Epithelial cell of prostate (primary cell): ENCODE measurements at regions not wholly inside any gene's neighbourhood (a gene's known extent, or its start where the extent isn't known, plus 50 kb on each side); places are given as distances from the start of the nearest gene placed in this dataset.
"Not testable (repeated sequence)": the region's sequence is repeated elsewhere in the genome, so short reads cannot be mapped to it uniquely, and the experiment has no call there.

ENCODE experiments used
- DNase-seq: peaks from one replicate; pipeline ENCODE4 v3.0.0-alpha.2; 2011; ENCODE audit warnings: low read depth, low spot score
- H3K27ac ChIP-seq: fragments of 450-650 bp; 2 replicates; pipeline ENCODE4 v1.5.1; 2017; ENCODE audit warnings: mild to moderate bottlenecking

GRCh38 chr5:162886717-162887116 lies 550.7 kb upstream of the CCNG1 start:
- DNase-seq, result no peak
- H3K27ac ChIP-seq, result no peak overlapping the region

GRCh38 chr5:162888268-162888667 lies 549.1 kb upstream of the CCNG1 start:
- DNase-seq, result no peak
- no peak overlapping the region for H3K27ac ChIP-seq

GRCh38 chr5:162911873-162912272 lies 525.5 kb upstream of the CCNG1 start:
- no peak for DNase-seq
- H3K27ac ChIP-seq, result no peak overlapping the region

- H3K27ac ChIP-seq, result no peak overlapping the region
- no peak for DNase-seq
Measured at GRCh38 chr5:162916368-162916767, 521.0 kb upstream of the CCNG1 start.

- DNase-seq, result no peak
- no peak overlapping the region for H3K27ac ChIP-seq
Measured at GRCh38 chr5:162929104-162929503, 508.3 kb upstream of the CCNG1 start.

GRCh38 chr5:162931501-162931900 lies 505.9 kb upstream of the CCNG1 start:
- no peak for DNase-seq
- H3K27ac ChIP-seq, result no peak overlapping the region

DNA sequence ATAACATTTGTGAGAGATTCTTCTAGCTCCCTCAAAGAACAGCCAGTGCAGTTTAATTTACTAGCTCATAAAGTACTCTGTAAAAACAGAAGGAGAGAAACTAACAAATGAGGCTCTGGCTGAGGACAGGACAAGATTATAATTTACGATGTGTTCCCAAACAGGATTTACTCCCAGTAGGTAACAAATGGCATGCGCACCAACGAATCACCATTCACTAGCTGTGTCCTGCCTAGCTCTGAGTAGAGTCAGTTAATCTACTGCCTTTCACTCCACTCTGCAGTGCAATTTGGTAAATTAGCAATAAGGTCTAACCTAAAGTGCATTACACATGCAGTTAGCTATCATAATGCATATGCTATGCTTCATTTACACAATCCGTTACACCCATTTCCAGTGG lies 497.4 kb upstream of the CCNG1 start:
- no peak for DNase-seq
- no peak overlapping the region for H3K27ac ChIP-seq

DNA sequence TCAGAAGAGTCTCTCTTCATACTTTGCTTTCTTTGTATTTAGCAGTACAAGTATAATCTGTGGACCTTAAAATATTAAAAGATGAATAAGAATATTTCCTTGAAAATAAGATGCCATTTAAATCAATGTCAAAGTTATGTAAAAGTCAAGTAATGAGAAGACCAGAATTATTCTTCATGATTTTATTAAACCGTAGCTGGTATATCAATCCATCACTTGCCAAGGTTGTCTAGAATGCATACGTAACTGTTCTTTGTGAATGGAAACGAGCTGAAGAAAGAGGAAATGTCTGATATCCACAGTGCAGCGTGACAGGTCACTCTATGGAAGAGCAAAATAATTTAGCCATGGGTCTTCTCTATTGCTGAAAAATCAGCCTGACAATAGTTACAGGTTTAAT lies 488.7 kb upstream of the CCNG1 start:
- H3K27ac ChIP-seq, result no peak overlapping the region
- DNase-seq, result no peak

DNA sequence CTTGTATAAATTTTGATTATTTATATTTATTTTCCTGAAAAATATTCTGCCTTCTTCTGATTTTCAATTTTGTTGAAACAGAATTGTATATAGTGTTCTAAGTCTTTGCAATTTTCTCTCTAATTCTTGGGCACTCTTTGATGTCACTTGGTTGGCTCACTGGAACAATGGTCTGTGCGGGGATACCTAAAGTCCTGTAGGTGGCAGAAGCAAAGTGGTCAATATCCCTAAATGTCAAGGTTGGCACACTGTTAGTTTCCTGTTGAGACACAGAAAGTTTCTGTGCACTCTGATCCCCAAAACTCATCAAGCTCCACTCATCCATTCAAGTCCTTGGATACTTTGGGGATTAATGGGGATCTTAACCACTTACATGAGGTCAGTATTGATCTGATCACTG lies 480.8 kb upstream of the CCNG1 start:
- H3K27ac ChIP-seq, result no peak overlapping the region
- no peak for DNase-seq

- not testable (repeated sequence) for DNase-seq
Measured at GRCh38 chr5:162964144-162964543, 473.3 kb upstream of the CCNG1 start.

DNA sequence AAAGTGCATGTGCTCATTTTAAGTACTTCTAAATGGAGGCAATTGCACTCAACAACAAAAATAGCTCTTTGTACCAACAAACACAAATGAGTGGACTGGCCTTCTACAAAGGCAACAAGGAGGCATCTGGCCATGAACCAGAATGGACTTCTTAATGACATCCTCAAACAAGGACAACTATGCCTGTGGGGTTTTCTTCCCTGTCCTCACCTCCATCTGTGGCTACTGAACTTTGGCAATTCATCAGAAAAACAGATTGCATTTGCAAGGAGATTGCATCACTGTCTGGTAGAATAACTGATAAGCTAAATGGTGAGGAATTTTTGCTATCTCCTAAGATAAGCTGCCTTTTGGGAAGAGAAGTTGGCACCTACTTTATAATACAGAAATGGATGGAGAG lies 447.3 kb upstream of the CCNG1 start:
- no peak overlapping the region for H3K27ac ChIP-seq
- no peak for DNase-seq

More at GRCh38 chr5:162964144-162964543, 473.3 kb upstream of the CCNG1 start:
- H3K27ac ChIP-seq, result not testable (repeated sequence)

DNA sequence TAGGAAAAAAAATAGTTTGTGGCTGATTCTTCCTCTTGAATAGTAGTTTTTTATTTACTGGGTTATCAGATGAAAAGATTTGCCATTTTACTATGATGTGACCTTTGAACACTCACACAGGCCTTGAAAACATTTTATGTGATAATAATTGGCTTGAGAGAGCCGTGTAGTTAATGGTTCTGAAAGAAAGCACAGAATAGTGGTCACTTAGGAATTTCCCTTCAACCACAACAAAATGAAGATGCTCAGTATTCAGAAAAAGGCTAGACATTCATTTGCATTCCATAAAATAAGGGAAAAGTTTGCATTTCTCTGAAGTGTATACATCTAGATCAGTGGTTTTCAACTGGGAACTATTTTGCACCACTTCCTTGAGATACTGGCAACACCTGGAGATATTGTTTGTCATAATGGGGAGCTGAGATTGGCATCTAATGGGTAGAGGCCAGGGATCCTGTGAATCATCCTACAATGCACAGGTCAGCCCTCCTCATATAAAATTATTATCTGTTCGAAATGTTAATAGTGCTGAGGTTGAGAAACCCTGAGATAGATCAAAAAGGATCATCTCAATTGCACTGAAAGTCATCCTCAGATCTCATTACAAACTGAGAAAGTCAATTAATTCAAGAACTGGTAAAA lies 446.4 kb upstream of the CCNG1 start:
- DNase-seq, result no peak

DNA sequence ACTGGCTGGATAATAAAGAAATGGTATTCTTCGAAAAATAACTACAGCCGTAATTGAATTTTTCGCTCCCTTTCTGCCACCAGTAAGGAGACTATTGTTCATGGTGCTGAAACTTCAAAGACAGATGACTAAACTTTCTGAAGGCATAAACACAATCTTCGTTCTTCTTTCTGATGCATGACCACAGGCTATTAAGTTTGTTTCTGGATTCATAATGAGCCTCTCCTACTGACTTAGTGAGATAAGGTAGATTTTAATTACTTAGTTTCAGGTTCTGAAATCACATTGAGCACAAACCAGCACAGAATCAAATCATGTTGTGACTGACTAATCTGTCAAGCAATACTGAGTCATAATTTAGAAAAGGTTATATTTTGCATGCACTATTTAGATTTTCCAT lies 441.8 kb upstream of the CCNG1 start:
- no peak overlapping the region for H3K27ac ChIP-seq
- no peak for DNase-seq

More for the DNA sequence above, 446.4 kb upstream of the CCNG1 start:
- H3K27ac ChIP-seq, result no peak overlapping the region

DNA sequence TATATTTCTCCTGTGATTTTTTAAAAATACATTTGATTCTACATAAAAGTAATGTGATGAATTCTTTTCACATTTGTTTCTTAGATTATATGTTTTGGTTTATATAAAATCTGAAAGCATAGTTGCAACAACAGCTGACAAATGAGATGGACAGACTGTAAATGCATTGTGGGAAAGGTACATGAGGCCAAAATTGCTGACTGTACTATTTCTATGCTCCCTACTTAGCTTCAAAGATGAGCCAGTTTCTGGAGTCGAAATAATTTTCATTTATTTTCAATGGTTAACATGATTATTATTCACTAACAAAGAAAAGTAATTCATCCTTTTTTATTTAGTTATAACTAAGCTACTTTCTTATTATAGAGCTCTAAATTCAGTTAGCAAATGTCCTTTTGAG lies 441.3 kb upstream of the CCNG1 start:
- DNase-seq, result no peak
- no peak overlapping the region for H3K27ac ChIP-seq

GRCh38 chr5:163005949-163006348 lies 431.4 kb upstream of the CCNG1 start:
- no peak overlapping the region for H3K27ac ChIP-seq
- DNase-seq, result peak; percentile 0

DNA sequence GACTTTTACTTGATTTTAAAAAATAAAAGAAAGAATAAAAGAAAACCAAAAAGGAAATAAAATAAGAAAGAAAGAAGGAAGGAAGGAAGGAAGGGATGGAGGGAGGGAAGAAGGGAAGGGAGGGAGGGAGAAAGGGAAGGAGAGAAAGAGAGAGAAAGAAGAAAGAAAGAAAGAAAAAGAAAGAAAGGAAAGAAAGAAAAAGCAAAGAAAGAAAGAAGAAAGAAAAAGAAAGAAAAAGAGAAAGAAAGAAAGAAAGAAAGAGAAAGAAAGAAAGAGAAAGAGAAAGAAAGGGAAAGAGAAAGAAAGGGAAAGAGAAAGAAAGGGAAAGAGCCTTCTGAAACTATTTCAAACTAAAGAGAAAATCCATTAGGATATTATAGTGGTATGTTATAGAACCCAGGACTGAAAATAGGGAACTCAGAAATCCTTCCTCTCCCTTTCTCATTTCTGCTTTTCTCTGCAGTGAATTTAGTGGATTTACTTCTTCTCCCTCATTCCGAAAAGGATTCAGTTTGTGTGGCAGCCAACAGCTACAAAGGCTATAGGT lies 414.7 kb upstream of the CCNG1 start:
- no peak for DNase-seq
- H3K27ac ChIP-seq, result no peak overlapping the region

DNA sequence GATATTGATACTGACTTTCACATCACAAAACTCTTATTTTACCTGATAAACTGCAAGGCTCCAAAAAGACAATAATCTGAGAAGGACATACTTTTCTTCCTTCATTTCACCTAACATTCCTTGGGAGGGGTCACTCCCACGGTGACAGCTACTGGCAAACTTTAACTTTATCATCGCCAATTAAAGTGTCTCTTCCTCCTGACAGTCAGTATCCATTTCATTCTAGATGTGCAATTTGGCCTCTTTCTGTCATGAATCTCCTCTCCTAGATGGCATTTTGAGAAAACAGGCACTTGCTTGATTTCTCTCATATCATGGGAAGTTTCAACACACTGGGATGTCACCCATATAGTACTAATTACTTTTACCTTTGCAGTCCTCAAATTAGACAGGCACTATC lies 413.5 kb upstream of the CCNG1 start:
- no peak for DNase-seq
- no peak overlapping the region for H3K27ac ChIP-seq

DNA sequence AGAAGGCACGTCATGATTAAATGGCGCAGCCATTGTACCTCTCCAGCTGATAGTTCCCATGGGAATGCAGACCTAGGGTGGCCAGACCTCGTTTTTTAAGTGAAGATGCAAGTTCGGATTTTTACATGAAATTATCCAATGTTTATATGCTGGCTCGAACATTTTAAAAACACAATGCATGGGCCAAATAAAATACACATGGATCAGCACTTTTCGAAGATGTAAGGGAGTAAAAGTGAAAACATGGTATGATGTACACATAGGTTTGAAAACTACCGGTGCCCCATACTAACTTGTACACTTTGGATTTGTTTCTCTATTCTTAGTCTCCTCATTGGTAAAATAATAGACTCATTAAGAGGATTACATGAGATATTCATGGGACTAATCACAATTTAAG lies 412.5 kb upstream of the CCNG1 start:
- no peak overlapping the region for H3K27ac ChIP-seq
- DNase-seq, result no peak

DNA sequence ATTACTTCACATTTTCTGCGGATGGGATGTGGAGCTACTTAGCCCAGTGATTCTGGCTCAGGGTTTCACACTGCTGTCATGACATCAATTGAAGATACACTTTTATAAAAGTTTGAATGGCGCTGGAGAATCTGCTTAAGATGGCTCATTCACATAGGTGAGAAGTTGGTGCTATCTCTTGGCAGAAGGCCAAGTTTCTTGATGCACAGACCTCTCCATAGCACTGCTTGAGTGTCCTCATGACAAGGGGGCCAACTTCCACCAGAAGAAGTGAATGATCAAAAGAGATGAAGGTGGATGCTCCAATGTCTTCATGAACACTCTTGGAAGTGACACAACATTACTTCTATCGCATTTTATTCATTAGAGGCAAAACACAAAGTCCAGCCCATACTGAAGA lies 403.7 kb upstream of the CCNG1 start:
- DNase-seq, result no peak
- H3K27ac ChIP-seq, result no peak overlapping the region

GRCh38 chr5:163041254-163041653 lies 396.1 kb upstream of the CCNG1 start:
- no peak overlapping the region for H3K27ac ChIP-seq
- no peak for DNase-seq

GRCh38 chr5:163079618-163080017 lies 357.8 kb upstream of the CCNG1 start:
- DNase-seq, result no peak

GRCh38 chr5:163089230-163089629 lies 348.2 kb upstream of the CCNG1 start:
- H3K27ac ChIP-seq, result no peak overlapping the region
- no peak for DNase-seq

More at GRCh38 chr5:163079618-163080017, 357.8 kb upstream of the CCNG1 start:
- no peak overlapping the region for H3K27ac ChIP-seq
